Medulla oblongata (tissue), 1 donor: ENCODE measurements at regions not wholly inside any gene's neighbourhood (a gene's known extent, or its start where the extent isn't known, plus 50 kb on each side); places are given as distances from the start of the nearest gene placed in this dataset.
"Not testable (repeated sequence)": the region's sequence is repeated elsewhere in the genome, so short reads cannot be mapped to it uniquely, and the experiment has no call there.

Source experiments
- DNase-seq: peaks from one replicate; pipeline ENCODE4 v3.0.0-alpha.2; 2015; ENCODE audit errors: extremely low spot score

DNA sequence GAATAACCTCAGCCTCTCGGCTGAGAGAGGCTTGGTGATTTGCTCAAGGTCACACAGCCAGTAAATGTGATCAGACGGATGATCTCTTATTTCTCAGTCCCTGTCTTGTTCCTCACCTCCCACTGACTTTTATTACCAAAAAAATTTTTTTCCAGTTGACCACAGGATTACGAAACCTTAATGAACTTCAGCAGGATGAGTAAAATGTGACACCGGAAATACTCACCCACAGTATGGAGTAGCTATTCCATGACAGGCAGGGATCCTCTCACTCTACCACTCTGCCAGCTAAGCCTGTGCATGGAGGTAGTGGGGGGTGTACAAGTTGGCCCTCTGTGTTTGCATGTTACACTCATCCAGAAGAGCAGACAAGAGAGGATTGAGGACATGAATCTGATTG, 916.4 kb downstream of the UQCRFS1 start:
- DNase-seq, result no peak

DNA sequence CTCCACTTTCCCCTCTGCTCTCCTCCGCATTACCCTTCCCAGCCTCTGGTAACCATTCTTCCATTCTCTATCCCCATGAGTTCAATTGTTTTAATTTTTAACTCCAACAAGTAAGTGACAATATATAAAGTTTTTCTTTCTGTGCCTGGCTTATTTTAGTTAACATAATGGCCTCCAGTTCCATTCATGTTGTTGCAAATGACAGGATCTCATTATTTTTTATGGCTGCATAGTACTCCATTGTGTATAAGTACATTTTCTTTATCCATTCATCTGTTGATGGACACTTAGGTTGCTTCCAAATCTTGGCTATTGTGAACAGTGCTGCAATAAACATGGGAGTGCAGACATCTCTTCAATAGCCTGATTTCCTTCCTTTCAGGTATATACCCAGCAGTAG, 918.0 kb downstream of the UQCRFS1 start:
- DNase-seq, result not testable (repeated sequence)

DNA sequence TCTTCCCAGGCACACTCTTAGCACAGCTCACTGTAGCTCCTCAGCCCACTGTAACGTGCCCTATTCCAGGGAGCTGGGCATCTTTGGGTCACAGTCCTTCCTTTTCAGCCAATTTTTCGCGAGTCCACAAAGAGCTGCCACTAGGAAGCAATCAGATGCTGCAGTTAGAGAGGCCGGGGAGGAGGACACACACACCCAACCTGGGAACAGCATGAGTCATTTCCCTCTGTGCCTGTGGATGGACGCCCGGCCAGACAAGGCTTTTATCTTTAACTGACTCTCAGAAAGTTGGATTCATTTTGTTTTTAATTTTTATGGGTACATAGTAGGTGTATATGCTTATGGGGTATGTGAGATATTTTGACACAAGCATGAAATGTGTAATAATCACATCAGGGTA, 918.6 kb downstream of the UQCRFS1 start:
- no peak for DNase-seq

DNA sequence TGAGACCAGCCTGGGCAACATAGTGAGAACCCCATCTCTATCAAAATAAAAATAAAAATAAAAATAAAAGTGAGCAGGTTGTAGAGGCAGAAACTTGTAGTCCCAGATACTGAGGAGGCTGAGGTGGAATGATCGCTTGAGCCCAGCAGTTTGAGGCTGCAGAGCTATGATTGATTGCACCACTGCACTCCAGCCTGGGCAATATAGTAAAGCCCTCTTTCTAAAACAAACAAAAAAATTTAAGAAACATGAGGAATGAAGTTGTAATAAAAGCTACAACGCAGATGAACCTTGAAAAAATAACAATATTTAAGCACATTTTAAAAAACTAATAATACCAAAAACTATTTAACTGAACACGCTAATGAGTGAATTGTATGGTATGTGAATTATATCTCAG, 919.3 kb downstream of the UQCRFS1 start:
- DNase-seq, result no peak

DNA sequence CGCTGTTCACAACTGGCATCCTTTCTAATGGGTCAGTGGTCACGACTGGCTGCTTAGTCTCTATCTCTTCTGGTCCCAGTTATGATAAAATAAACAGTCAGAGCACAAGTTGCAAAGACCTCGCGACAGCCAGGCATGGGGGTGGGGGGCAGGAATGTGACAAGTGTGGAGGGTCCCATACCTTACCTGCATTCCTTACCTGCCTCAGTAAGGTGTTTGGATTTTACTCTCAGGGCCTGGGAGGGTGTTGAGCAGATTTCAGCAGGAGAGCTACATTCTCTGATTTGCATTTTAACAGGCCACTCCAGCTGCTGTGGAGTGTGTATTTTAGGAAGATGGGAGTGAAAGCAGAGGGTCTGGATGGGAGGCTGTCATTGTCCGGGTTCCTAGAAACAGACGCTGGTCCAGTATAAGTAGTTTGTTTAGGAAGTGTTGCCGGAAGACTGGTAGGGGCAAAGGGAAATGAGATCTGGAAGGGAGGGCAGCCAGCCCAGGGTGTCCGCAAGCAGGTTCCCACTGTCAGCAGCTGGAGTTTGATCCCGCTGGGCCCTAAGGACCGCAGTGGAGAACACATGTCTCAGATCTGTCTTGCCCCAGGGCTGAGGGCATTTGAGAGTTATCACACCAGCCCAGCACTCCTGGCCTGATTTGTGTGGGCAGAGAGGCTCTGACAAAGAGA, 920.0 kb downstream of the UQCRFS1 start:
- DNase-seq, result no peak

DNA sequence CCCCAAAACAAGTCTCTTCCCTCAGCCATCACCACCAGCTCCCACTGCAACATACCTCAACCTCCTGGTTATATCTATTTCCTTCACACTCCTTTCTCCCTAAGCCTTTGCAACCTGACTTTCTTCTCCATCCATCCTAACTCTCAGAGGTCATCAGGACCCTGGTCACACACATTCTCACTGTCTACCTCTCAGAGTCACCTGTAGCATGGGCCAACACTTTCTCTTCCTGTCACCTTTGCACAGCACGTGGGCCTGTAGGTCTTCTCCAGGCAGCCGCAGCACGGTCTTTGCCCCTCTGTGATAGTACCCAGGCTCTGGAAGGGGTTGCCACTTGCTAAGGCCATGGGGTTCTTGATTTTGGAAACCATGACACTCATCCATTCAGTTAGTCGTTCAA, 921.1 kb downstream of the UQCRFS1 start:
- DNase-seq, result no peak

DNA sequence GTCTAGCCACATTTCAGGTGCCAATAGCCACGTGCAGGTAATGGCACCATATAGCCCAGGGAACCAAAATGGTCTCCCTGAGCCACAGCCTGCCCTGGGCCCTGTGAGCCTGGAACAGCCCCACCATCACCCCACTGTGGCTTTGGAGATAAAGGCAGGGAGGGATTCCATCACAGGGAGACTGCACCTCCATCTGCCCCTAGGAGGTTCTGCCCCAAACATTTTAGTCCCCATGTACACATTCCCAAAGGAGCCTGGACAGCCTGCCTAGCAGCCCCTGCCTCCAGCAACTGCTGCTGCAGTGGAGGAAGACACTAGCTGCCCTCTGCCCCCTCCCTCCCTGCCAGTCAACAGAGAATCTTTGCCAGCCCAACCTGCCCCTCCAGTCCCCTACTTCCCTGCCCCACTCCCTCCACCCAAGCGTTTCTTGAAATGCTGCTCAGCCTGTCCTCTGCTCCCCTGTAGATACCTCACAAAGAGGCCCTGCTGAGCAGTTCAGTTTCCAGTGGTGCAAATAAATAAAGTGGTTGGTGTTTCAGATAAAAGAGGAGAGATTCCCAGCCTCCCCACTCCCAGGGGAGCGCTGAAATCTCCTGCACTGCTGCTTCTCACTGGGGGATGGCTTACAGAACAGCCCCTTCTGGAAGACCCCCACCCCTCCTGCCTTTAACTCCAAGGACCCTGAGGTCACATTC, 921.8 kb downstream of the UQCRFS1 start:
- no peak for DNase-seq

DNA sequence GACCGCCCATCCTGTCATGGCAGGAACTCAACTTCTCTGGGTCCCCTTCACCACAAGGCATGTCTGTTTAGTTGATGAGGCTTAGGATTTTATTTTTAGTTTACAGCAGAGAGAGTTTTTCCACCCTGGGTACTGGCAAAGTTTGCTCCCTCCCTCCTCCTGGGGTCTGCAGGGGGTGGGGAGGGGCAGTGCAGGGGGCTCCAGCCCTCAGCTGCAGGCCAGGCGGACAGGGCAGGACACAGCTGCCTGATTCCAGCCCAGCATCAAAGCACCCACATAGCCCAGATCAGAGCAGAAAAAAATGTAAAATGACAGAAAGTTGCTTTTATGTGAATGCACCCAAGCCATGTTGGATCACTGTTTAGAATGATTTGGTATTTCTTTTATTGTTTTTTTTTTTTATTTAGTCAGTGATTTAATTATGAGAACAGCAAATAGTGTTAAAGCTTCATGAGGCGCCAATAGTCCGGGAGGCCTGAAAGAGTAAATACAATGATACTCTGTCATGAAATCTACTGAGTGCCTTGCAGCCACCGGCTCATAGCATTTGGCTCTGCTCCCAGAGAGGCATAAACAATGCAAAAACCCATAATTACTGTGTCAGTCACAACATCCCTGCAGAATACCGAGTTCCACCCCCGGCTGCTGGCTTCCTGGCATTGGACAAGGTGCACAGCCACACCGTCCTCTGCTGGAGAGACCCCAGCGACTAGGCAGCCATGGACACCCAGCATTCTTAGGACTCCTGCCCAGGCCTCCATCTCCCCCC, 923.5 kb downstream of the UQCRFS1 start:
- peak; percentile 88 for DNase-seq

DNA sequence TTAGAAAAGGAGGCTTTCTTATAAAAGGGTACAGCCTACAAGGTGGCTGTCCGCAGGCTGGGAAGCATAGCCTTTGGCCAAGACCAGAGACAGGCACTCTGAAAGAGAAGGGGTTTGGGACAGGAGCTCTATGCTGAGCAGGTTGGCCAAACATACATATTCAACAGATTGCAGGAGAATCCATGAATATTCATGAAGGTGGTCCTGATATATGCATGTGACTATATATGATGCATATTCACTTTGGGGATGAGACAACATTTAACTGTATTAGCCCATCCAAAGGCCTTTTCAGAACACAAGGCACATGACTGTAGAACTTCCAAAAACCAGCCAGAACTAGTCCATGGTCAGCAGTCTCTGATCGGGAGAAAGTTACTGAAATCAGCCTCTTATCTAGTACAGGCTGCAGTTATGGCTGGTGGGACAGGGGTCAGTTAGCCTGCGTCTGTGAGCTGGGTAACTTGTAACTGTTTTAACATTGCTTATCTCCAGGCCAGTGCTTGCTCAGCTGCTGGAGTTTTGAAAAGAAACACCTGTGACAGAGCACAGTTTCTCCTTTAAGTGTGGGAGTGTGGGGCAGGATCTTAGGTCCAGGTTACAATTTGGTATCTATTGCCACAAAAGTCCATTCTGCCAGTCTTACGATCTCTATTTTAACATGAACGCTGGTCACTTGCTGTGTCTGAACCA, 924.2 kb downstream of the UQCRFS1 start:
- DNase-seq, result peak; percentile 12

DNA sequence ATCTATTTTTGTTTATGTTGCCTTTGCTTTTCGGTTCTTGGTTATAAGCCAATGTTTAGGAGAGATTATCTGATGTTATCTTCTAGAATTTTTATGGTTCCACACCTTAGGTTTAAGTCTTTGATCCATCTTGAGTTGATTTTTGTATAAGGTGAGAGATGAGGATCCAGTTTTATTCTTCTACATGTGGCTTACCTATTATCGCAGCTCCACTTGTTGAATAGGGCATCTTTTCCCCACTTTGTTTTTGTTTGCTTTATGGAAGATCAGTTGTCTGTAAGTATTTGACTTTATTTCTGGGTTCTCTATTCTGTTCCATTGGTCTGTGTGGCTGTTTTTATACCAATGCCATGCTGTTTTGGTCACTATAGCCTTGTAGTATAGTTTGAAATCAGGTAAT, 927.0 kb downstream of the UQCRFS1 start:
- no peak for DNase-seq

DNA sequence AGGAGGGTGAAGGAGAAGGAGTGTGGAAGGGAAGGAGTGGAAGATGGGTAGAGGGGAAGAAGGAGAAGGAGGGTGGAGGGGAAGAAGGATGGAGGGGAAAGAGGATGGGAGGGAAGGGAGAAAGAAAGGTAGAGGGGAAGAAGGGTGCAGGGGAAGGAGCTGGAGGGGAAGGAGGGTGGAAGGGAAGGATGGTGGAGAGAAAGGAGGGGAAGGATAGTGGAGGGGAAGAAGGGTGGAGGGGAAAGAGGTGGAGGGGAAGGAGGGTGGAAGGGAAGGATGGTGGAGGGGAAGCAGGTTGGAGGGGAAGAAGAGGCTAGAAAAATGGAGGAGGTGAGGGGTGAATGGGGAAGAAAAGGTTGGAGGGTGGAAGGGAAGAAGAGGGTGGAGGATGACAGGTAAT, 927.9 kb downstream of the UQCRFS1 start:
- no peak for DNase-seq

DNA sequence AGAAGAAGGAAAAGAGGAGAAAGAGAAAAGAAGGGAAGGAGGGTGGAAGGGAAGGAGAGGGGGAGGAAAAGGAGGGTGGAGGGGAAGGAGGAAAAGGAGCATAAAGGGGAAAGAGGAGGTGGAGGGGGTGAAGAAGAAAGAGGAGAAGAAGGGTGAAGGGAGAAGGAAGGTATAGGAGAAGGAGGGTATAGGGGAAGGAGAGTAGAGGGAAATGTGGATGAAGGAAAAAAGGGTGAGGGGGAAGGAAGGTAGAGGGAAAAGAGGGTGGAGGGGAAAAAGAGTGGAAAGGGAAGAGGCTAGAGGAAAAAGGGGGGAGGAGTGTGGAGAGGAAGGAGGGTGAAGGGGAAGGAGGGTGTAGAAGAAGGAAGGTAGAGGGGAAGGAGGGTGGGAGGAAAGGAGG, 928.6 kb downstream of the UQCRFS1 start:
- no peak for DNase-seq

DNA sequence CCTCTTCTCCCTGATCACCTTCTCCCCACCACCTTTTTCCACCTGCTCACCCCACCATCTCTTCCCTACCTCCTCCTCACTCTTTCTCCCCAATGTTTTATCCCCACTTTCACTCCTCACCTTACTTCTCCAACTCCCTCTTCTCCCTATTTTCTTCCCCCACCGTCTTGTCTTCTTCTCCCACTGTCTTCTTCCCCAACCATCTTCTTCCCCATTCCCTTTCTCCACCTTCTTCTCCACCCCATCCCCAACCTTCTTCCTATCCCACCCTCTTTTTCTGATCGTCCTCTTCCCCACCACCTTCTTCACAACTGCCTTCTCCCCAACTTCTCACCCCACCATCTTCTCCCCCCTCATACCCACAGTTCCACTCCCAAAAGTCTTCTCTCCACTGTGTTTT, 929.4 kb downstream of the UQCRFS1 start:
- DNase-seq, result no peak

DNA sequence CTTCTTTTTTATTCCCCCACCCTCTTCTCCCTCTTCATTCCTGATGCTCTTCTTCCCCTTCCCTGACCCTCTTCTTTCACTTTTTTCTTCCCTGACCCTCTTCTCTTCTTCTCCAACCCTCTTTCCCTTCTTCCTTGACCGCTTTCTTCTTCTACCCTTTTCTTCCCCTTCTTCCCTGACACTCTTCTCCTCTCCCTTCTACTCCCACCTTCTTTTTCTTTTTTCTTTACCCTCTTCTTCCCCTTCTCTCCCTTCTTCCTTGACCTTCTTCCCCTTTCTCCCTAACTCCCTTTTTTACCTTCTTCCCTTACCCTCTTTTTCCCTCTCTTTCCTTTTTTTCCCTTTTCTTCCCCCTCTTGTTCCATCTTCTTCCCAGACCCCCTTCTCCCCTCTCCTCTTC, 931.3 kb downstream of the UQCRFS1 start:
- DNase-seq, result no peak

DNA sequence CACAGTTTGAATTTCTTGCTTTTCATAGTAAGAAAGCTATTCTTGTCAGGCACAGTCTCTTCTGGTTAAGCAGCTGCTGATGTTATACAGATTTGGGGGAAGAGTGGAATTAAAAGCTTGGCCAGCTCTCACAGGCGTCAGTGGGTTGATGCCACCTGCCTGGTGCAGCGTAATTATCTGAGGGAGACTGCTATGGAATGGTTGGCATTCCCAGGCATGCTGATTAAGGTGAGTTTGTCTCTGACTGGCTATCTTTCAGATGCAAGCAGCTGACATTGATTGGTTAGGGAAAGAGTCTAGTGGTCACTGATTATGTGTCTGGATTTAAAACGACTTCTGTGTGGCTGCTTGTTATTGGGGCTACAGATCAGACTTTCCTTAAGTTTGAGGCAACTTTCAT, 948.4 kb downstream of the UQCRFS1 start:
- no peak for DNase-seq

DNA sequence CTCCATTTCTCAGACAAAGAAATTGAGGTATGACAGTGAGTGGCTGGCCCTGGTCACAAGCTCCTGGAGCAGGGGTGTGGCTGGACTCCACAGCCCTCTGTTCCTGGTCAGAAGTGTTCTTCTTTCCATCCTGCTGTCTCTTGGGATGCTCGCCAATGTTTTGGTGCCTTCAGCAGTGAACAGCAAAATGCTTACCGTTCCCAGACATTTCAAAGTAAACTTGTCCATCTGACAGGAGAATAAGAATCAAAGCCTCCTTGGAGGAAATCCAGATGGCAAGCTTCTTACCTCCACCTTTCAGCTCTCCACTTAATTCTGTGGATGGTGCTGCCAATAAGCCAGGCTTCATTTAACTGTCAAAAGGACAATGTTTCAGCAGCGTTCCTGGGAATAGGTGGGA, 954.1 kb downstream of the UQCRFS1 start:
- no peak for DNase-seq

DNA sequence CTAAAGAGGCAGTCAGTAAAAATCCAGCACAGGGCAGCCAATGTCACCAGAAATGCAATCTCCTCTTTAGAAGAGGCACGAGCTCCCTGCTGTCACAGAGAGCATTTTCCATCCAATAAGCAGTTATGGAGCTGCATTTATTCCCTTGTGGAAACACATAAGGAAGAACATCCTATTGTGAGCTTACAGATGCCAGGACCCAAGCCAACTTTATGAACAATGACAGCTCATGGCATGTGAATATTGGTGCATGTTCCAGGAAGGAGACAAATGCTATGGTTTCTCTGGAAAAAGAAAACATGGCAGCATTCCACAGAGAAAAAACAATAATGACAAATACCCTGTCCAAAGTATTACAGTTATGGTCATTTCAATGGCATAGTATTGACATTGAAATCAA, 955.6 kb downstream of the UQCRFS1 start:
- no peak for DNase-seq

DNA sequence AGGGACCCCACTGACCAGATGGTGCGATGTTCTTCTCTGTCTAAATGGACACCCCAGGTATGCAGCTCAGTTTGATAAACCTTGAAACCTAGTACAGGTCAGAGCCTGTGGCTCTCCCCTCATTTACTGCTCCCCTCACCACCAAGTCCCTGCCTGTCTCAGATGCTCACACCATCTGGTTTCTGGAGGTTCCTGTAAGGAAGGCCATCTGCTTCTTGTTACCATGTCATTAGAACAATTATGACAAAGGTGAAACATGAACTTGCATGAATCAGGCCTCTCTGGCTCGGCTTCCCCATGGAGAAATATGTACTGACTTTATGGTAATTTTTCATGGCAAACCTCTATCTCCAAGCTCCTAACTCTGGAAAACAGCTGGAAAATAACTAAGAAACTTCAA, 965.7 kb downstream of the UQCRFS1 start:
- no peak for DNase-seq

DNA sequence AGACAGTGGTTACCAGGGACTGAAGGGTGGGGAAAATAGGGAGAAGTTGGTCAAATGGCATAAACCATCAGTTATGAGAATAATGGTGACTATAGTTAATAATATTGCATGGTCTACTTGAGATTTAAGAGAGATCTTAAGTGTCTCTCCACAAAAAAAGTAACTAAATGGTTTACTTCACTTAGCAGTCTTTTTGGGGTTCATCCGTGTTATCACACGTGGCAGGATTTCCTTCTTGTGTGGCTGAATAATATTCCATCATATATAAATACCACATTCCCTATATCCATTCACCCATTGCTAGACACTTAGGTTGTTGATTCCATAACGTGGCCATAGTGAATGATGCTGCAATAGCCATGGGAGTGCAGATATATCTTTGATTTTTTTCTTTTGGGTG, 967.0 kb downstream of the UQCRFS1 start:
- DNase-seq, result no peak

DNA sequence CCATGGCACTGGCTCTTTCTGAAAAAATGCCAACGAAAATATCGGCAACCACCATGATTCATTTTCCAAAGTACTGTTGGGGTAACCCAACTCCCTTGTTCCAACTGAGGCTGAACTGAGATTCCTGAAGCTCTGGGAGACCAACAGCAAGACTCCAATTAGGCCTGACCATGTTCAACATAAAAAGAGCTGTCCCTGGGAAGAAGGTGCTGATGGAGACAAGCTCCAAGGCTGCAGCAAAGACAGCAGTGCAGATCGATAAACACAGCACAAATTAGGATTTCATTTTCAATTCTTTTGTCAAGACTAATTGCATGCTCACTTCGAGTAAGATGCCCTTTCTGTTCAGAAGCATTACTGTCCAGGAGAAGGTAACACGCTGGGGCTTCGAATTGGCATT, 968.0 kb downstream of the UQCRFS1 start:
- DNase-seq, result no peak

DNA sequence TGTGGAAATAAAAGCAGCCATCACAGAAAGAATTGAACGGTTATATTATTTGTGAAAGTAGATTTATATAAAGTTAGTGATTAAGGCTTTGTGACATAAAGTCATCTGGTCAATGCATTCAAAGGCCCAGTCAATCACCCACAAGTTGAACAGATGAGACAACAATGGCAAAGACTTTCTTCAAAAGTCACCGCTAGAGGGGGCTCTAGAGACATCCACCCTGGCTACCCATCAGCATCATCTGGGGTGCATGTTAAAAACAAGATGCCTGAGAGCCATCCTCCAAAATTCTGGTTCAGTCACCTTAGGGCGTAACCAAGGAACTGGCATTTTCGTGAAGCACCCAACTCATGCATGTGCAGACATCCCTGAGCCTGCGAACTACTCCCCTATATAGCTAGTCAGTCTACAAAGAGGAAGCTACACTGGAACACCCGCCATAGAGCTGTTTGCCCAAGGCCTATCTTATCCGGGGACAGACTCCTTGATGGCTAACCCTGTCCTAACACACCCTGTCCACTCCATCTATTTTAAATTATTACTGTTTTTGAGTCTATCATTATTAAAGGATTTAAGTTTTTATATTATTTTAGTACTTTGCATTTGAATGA, 970.5 kb downstream of the UQCRFS1 start:
- peak; percentile 62 for DNase-seq

DNA sequence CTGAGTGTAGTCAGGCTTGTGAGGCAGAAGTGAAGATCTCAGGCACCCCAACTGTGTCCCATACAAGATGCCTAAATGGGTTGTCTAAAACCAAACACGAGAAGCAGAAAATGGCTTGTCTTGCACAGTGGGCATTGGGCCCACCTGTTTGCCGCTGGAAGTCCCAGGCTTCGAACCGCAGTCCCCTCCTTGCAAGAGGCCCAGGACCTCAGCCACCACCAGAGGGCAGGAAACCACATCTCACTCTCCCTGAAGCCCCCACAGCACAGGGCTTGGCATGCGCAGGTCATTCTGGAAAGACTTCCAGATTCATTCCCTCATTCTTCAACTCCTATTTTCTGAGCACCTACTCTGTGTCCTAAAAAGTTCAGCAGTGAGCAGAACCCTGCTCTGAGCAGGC, 973.7 kb downstream of the UQCRFS1 start:
- DNase-seq, result no peak
